K562 (cell line): ENCODE measurements at regions not wholly inside any gene's neighbourhood (a gene's known extent, or its start where the extent isn't known, plus 50 kb on each side); places are given as distances from the start of the nearest gene placed in this dataset.

ENCODE experiments used
- ATAC-seq: fragments of 200-7000 bp; cut with Tn5 transposase; 3 replicates; pipeline ENCODE4 v1.9.1; 2020; ENCODE audit warnings: moderate library complexity
- BruUV-seq: library from RNA; stranded (reverse); fragments of 400-500 nt; replicated peaks from 2 replicates; lab custom pipeline; 2021; lab: Mats Ljungman, UMichigan
- CTCF ChIA-PET: fragments of 300-600 bp; formaldehyde crosslinking; extraction: SDS; loops from one replicate; lab custom pipeline; 2021; ENCODE audit warnings: low intra/inter-chr PET ratio; lab: Yijun Ruan, JAX
- POLR2A ChIA-PET: fragments of 300-600, 350-650 bp; sonication (Branson Sonifier 250); formaldehyde crosslinking; extraction: SDS; loops from one replicate; lab custom pipeline; 2021; ENCODE audit warnings: antibody characterized with exemption, inconsistent platforms; lab: Yijun Ruan, JAX
- DNase-seq, 4 experiments: peaks; one replicate each; pipeline versions ENCODE4 v3.0.0 to v3.0.0-alpha.2; 2011 to 2018; ENCODE audit warnings: low spot score in 3 of 4, mixed read lengths in 3 of 4; ENCODE audit errors: extremely low read depth in 1 of 4
- FAIRE-seq: peaks from 2 replicates; lab custom pipeline; 2011; peaks lifted over from hg19 to GRCh38; lab: Jason Lieb, UNC
- H2AFZ ChIP-seq: 2 replicates; pipeline ENCODE4 v1.6.0; 2011; ENCODE audit warnings: low read depth, low read length, control low read depth, inconsistent platforms
- H3K27ac ChIP-seq: fragments of 200-600 bp; 3 replicates; pipeline ENCODE4 v1.8.0; 2011; ENCODE audit warnings: low read depth, mild to moderate bottlenecking, control low read depth, inconsistent platforms, low read length, moderate library complexity, mixed read lengths; ENCODE audit errors: extremely low read depth
- H3K27me3 ChIP-seq, 2 experiments: fragments of 300-600 bp in 1 of 2; 2 replicates in 1 of 2; 3 replicates in 1 of 2; pipeline versions ENCODE4 v1.6.0 to v1.8.0; 2011; ENCODE audit warnings: inconsistent platforms in 2 of 2, low read length in 2 of 2, mild to moderate bottlenecking in 1 of 2, mixed read lengths in 1 of 2, moderate library complexity in 1 of 2; ENCODE audit not compliant: control insufficient read depth in 2 of 2, insufficient read depth in 2 of 2
- H3K36me3 ChIP-seq: fragments of 300-600 bp; 3 replicates; pipeline ENCODE4 v1.8.0; 2011; ENCODE audit warnings: mild to moderate bottlenecking, low read length, inconsistent platforms; ENCODE audit not compliant: control insufficient read depth, insufficient read depth
- H3K4me1 ChIP-seq, 2 experiments: fragments of 200-600 bp in 1 of 2; replicated peaks in 1 of 2; 2 replicates in 1 of 2; 3 replicates in 1 of 2; pipeline versions ENCODE4 v1.5.1 to v1.8.0; 2011; ENCODE audit warnings: inconsistent platforms in 2 of 2, low read length in 2 of 2, mild to moderate bottlenecking in 1 of 2, mixed read lengths in 1 of 2, moderate library complexity in 1 of 2; ENCODE audit not compliant: control insufficient read depth in 2 of 2, insufficient read depth in 2 of 2
- H3K4me2 ChIP-seq: 2 replicates; pipeline ENCODE4 v1.6.1; 2011; ENCODE audit warnings: low read length, control low read depth, inconsistent platforms, mixed read lengths; ENCODE audit not compliant: insufficient read depth
- H3K4me3 ChIP-seq: fragments of 200-600 bp; sonication (generic), shearing (Covaris generic); 2 replicates; pipeline ENCODE4 v1.5.1; 2016; ENCODE audit warnings: control low read depth, inconsistent platforms
- H3K79me2 ChIP-seq: fragments of 200-600 bp; 3 replicates; pipeline ENCODE4 v1.8.0; 2011; ENCODE audit warnings: low read length, inconsistent platforms; ENCODE audit not compliant: control insufficient read depth, insufficient read depth
- H3K9ac ChIP-seq, 2 experiments: 2 replicates each; pipeline versions ENCODE4 v1.6.0 to v1.6.1; 2011; ENCODE audit warnings: low read depth in 2 of 2, low read length in 2 of 2, control low read depth in 1 of 2, inconsistent platforms in 1 of 2, mild to moderate bottlenecking in 1 of 2, mixed read lengths in 1 of 2; ENCODE audit not compliant: insufficient read depth in 1 of 2
- H3K9me1 ChIP-seq: one replicate; pipeline ENCODE4 v1.6.0; 2011; ENCODE audit warnings: inconsistent platforms, mild to moderate bottlenecking, low read length, moderate library complexity; ENCODE audit not compliant: control insufficient read depth, insufficient read depth
- H3K9me3 ChIP-seq: replicated peaks from 2 replicates; pipeline ENCODE4 v1.5.1; 2011; ENCODE audit warnings: low read depth, low read length, inconsistent platforms; ENCODE audit not compliant: control insufficient read depth, insufficient read depth
- H4K20me1 ChIP-seq: replicated peaks from 2 replicates; pipeline ENCODE4 v1.6.1; 2011; ENCODE audit warnings: low read length, inconsistent platforms, mixed read lengths; ENCODE audit not compliant: control insufficient read depth, insufficient read depth
- CHD1 ChIP-seq: fragments of 200-600 bp; sonication (generic); IDR thresholded peaks from one replicate; pipeline ENCODE4 v1.6.1; 2012; ENCODE audit warnings: mild to moderate bottlenecking, moderate library complexity, low read length, inconsistent platforms
- HIVEP1 ChIP-seq: fragments of 250-450 bp; sonication (Bioruptor Pico); IDR thresholded peaks from 2 replicates; pipeline ENCODE4 v1.4.0; 2020; ENCODE audit warnings: mild to moderate bottlenecking
- HNRNPL ChIP-seq: fragments of 200-400 bp; formaldehyde crosslinking; IDR thresholded peaks from 2 replicates; pipeline ENCODE4 v1.6.1; 2017; ENCODE audit warnings: low read depth, mild to moderate bottlenecking, low read length
- KLF16 ChIP-seq: IDR thresholded peaks from 2 replicates; pipeline ENCODE4 v1.6.1; 2016; ENCODE audit warnings: antibody characterized with exemption
- NCOR1 ChIP-seq: fragments of 450-650 bp; IDR thresholded peaks from 2 replicates; pipeline ENCODE4 v1.6.1; 2016; ENCODE audit warnings: mild to moderate bottlenecking, moderate library complexity
- PCBP1 ChIP-seq: fragments of 200-400 bp; formaldehyde crosslinking; IDR thresholded peaks from 2 replicates; pipeline ENCODE4 v1.6.1; 2018; ENCODE audit warnings: mild to moderate bottlenecking, low read depth, low read length; ENCODE audit not compliant: poor library complexity, severe bottlenecking
- SAFB2 ChIP-seq: fragments of 200-400 bp; formaldehyde crosslinking; IDR thresholded peaks from 2 replicates; pipeline ENCODE4 v1.6.1; 2018; ENCODE audit warnings: borderline replicate concordance, low read length, low read depth, moderate library complexity; ENCODE audit not compliant: severe bottlenecking
- SIRT6 ChIP-seq: IDR thresholded peaks from one replicate; pipeline ENCODE4 v1.6.1; 2012; ENCODE audit warnings: low read depth, mild to moderate bottlenecking, control low read depth, inconsistent platforms, low read length, moderate library complexity
- SRSF7 ChIP-seq: fragments of 200-400 bp; formaldehyde crosslinking; optimal IDR thresholded peaks from 2 replicates; pipeline ENCODE3; 2017; ENCODE audit warnings: mild to moderate bottlenecking, low read depth, low read length
- ZNF23 ChIP-seq: fragments of 250-450 bp; sonication (Bioruptor Pico); IDR thresholded peaks from 2 replicates; pipeline ENCODE4 v1.4.0; 2020; ENCODE audit warnings: mild to moderate bottlenecking
- ZNF584 ChIP-seq: fragments of 200-800 bp; sonication (Bioruptor generic); IDR thresholded peaks from 2 replicates; pipeline ENCODE4 v1.6.1; 2016; ENCODE audit warnings: low read depth, mild to moderate bottlenecking, missing genetic modification characterization, missing compliant biosample characterization
- ZNF699 ChIP-seq: fragments of 250-450 bp; sonication (Bioruptor Pico); IDR thresholded peaks from 2 replicates; pipeline ENCODE4 v1.8.0; 2021; ENCODE audit warnings: mild to moderate bottlenecking, moderate library complexity; ENCODE audit not compliant: insufficient replicate concordance
- ZNF79 ChIP-seq: fragments of 250-450 bp; sonication (Bioruptor Pico); IDR thresholded peaks from 2 replicates; pipeline ENCODE4 v1.4.0; 2020; ENCODE audit warnings: low read depth, mild to moderate bottlenecking, moderate library complexity
- whole genome bisulfite sequencing: fragments of 100-300 bp; shearing (Covaris generic); methylation state at CpG from one replicate; pipeline ENCODE4 v1.1.6; 2016; ENCODE audit warnings: low coverage, mixed read lengths; ENCODE audit not compliant: insufficient coverage; ENCODE audit errors: missing lambda C conversion rate; 5-methylcytosine and 5-hydroxymethylcytosine counted together
- in situ Hi-C: fragments of 300-500 bp; cut with MboI; formaldehyde crosslinking; loops from 4 replicates; pipeline ENCODE4 v1.15.0; 2018; ENCODE audit warnings: inconsistent platforms, mixed read lengths
- intact Hi-C: fragments of 100-400 bp; cut with micrococcal nuclease; formaldehyde crosslinking; loops from 2 replicates; pipeline ENCODE4 v1.14.2; 2022
- TF ChIP-seq, protein P1 (sequence below): sonication (generic); formaldehyde crosslinking; IDR thresholded peaks from 2 replicates; pipeline ENCODE4 v1.8.0; 2022; ENCODE audit warnings: mild to moderate bottlenecking, missing genetic modification reagents
- TF ChIP-seq, protein P2 (sequence below): fragments of 250-450 bp; sonication (Bioruptor Pico); IDR thresholded peaks from 2 replicates; pipeline ENCODE4 v1.5.1; 2021; ENCODE audit warnings: mild to moderate bottlenecking
- TF ChIP-seq, protein P3 (sequence below): fragments of 250-450 bp; sonication (Bioruptor Pico); IDR thresholded peaks from 2 replicates; pipeline ENCODE4 v1.4.0; 2020; ENCODE audit warnings: mild to moderate bottlenecking

DNA sequence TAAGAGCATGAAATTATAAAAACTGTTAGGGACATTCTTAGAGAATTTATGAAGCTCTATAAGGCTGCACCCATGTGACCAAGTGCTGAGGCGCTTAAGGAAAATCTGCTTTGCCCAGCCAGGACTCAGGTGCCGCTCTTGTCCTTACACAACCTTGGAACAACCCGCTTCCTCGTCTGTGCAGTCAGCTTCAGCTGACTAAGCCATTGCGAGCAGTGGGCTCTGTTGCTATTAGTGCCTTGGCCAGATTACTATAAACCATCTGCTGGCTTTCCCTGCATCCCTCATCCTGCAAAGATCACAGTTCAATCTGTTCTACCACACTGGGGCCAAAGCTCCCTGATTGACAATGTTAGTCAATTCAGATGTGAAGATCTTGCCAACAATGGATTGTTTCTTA lies 89.1 kb upstream of the E2F3 start:
- ChIA-PET POLR2A (interaction anchor here (1.1 to 1.2 kb wide), 2 partner anchors 7 to 94 kb away, joined by 3 to 4 read pairs; no protein-coding TSS in a partner anchor), CTCF (no interaction called here)
- H3K36me3 ChIP-seq, result no peaks in the 10 kb centered on the region
- DNase-seq (no peak), FAIRE-seq (no peak), ATAC-seq (no peak)
- H2AFZ ChIP-seq, result peak overlapping the region; percentile 60; the same call in 1 of the 2 replicates
- WGBS, result 64% methylated on average over 5 of the region's 5 CpGs
- H3K9ac ChIP-seq, result no peak overlapping the region
- H3K27ac ChIP-seq, result no peak overlapping the region
- TF ChIP-seq ZNF584 (CRISPR knock-in tag) (no peak), SRSF7 (no peak), PCBP1 (no peak), KLF16 (no peak), SAFB2 (no peak), HIVEP1 (no peak), HNRNPL (no peak), SIRT6 (no peak), CHD1 (no peak), ZNF699 (CRISPR knock-in tag) (no peak), ZNF23 (CRISPR knock-in tag) (no peak), ZNF79 (no peak), NCOR1 (no peak)
- TF ChIP-seq, protein P1, sequence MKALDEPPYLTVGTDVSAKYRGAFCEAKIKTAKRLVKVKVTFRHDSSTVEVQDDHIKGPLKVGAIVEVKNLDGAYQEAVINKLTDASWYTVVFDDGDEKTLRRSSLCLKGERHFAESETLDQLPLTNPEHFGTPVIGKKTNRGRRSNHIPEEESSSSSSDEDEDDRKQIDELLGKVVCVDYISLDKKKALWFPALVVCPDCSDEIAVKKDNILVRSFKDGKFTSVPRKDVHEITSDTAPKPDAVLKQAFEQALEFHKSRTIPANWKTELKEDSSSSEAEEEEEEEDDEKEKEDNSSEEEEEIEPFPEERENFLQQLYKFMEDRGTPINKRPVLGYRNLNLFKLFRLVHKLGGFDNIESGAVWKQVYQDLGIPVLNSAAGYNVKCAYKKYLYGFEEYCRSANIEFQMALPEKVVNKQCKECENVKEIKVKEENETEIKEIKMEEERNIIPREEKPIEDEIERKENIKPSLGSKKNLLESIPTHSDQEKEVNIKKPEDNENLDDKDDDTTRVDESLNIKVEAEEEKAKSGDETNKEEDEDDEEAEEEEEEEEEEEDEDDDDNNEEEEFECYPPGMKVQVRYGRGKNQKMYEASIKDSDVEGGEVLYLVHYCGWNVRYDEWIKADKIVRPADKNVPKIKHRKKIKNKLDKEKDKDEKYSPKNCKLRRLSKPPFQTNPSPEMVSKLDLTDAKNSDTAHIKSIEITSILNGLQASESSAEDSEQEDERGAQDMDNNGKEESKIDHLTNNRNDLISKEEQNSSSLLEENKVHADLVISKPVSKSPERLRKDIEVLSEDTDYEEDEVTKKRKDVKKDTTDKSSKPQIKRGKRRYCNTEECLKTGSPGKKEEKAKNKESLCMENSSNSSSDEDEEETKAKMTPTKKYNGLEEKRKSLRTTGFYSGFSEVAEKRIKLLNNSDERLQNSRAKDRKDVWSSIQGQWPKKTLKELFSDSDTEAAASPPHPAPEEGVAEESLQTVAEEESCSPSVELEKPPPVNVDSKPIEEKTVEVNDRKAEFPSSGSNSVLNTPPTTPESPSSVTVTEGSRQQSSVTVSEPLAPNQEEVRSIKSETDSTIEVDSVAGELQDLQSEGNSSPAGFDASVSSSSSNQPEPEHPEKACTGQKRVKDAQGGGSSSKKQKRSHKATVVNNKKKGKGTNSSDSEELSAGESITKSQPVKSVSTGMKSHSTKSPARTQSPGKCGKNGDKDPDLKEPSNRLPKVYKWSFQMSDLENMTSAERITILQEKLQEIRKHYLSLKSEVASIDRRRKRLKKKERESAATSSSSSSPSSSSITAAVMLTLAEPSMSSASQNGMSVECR (CRISPR knock-in tag), result no peak
- TF ChIP-seq, protein P2, sequence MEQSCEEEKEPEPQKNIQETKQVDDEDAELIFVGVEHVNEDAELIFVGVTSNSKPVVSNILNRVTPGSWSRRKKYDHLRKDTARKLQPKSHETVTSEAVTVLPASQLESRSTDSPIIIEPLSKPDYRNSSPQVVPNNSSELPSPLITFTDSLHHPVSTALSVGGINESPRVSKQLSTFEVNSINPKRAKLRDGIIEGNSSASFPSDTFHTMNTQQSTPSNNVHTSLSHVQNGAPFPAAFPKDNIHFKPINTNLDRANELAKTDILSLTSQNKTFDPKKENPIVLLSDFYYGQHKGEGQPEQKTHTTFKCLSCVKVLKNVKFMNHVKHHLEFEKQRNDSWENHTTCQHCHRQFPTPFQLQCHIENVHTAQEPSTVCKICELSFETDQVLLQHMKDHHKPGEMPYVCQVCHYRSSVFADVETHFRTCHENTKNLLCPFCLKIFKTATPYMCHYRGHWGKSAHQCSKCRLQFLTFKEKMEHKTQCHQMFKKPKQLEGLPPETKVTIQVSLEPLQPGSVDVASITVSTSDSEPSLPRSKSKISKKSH, result no peak
- TF ChIP-seq, protein P3, sequence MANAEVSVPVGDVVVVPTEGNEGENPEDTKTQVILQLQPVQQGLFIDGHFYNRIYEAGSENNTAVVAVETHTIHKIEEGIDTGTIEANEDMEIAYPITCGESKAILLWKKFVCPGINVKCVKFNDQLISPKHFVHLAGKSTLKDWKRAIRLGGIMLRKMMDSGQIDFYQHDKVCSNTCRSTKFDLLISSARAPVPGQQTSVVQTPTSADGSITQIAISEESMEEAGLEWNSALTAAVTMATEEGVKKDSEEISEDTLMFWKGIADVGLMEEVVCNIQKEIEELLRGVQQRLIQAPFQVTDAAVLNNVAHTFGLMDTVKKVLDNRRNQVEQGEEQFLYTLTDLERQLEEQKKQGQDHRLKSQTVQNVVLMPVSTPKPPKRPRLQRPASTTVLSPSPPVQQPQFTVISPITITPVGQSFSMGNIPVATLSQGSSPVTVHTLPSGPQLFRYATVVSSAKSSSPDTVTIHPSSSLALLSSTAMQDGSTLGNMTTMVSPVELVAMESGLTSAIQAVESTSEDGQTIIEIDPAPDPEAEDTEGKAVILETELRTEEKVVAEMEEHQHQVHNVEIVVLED (CRISPR knock-in tag), result no peak
- intact Hi-C loops, result no loop called here
- no peaks in the 10 kb centered on the region for H3K9me3 ChIP-seq
- no peak overlapping the region for H3K4me3 ChIP-seq
- no peaks in the 10 kb centered on the region for H3K79me2 ChIP-seq
- H3K9me1 ChIP-seq, result no peaks in the 10 kb centered on the region
- BruUV-seq, result no TSS peak
- H4K20me1 ChIP-seq, result no peaks in the 10 kb centered on the region
- H3K4me2 ChIP-seq, result no peak overlapping the region
- H3K4me1 ChIP-seq, result no peaks in the 10 kb centered on the region
- no peaks in the 10 kb centered on the region for H3K27me3 ChIP-seq
- in situ Hi-C loops, result no loop called here
